ENCODE measurements at regions not wholly inside any gene's neighbourhood (a gene's known extent, or its start where the extent isn't known, plus 50 kb on each side); places are given as distances from the start of the nearest gene placed in this dataset.

GRCh38 chr7:26029911-26030310 lies 122.1 kb upstream of the NFE2L3 start:
- FAIRE-seq = no peak

DNA sequence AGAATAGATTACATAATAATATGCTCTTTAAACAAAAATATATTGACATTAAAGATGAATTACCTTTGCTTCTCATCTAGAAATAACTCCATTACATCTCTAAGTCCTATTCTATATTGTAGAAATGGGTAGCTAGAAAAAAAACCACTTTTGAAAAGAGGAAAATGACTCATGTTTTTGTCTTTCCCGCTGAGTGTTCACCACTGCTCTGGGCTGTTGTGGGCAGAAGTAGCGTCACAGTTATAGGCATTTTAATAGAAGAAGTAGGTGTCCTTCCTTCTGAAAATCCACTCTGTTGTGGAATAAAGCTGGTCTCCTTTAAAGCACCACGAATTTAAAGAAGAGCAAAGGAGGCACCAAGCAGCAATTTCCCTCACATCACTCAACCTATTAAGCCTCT lies 117.6 kb upstream of the NFE2L3 start:
- no peak for FAIRE-seq

DNA sequence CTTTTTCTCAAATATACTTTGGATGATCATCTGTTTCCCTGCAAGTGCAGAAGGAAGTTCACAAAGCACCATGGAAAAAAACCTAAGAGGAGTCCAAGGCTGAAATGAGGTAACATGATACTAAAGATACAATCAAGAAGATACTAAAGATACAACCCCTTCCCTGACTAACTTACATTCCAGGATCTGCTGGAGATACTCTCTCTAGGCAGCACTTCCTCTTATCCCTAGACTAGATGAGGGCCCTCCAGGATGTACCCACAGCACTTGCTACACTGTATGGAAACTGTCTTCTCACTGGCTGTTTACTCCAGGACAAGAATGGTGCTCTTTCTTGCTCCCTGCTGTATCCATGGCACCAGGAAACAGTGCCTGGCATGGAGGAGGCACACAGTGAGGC lies 116.4 kb upstream of the NFE2L3 start:
- FAIRE-seq = no peak

- no peak for FAIRE-seq
Observed at GRCh38 chr7:26036092-26036491, 115.9 kb upstream of the NFE2L3 start.

DNA sequence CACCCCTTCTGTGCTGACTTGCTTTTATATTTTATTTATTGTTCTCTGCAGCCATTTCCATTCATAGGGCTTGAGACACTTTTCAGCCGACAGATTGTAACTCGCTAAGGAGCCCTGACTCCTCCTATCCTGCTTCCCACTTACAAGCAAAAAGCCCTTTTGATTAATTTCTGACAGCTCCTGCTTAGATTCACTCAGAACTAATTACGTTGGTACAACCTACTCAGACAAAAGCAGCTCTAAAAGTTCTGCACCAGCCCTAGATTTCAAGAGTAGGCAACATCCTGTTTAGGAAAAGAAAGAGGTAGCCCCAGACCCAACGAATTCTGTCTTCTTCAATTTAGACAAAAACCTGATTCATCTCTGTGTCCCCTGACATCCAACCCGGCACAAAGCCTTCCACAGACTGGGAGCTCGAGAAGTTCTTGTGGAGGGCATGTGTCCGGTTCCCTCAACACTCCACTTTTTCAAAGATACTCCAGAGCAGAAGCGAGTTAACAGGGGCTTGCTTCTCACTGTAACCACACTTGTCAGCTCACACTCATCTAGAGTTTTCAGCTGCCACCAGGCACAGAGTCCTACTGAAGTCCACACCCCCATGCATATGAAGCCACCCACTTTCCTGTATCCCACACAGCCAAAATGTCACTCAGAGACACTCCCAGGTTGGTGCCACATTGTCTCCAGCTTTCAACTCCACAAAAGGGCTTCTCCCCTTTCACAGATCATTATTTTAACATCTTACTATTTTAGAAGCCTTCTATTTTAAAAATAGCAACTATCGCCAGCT lies 113.6 kb upstream of the NFE2L3 start:
- FAIRE-seq = no peak

DNA sequence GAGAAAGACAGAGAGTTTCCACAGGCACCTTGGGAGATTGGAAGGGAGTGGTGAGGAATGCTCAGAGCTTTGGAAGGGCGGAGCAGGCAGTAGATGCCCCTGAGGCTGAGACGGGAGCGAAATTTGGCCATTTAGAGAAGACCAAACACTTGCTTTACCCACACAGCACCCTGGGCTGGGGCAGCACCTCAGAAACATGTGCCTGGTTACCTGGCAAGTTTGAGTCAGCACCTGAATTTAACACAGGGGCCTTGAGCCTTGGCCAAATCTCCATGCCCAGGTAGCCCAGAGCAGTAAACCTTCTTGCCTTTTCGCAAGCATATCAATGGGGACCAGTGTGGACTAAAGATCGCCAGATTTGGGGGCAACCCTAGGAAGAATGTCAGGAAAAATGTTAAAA lies 111.9 kb upstream of the NFE2L3 start:
- no peak for FAIRE-seq

DNA sequence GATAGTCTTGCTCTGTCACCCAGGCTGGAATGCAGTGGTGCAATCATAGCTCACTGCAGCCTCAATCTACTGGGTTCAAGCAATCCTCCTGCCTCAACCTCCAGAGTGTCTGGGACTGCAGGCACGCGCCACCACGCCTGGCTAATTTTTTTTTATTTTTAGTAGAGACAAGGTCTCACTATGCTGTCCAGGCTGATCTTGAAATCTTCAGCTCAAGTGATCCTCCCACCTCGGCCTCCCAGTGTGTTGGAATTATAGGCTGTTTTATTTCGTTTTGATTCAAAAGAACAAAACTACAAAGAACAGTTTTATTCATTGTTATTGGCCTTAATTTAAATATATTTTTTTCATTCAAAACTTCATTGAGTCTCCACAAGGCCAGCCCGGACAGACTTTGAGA lies 109.8 kb upstream of the NFE2L3 start:
- FAIRE-seq = no peak

- no peak for FAIRE-seq
Observed at GRCh38 chr7:26043801-26044200, 108.2 kb upstream of the NFE2L3 start.

DNA sequence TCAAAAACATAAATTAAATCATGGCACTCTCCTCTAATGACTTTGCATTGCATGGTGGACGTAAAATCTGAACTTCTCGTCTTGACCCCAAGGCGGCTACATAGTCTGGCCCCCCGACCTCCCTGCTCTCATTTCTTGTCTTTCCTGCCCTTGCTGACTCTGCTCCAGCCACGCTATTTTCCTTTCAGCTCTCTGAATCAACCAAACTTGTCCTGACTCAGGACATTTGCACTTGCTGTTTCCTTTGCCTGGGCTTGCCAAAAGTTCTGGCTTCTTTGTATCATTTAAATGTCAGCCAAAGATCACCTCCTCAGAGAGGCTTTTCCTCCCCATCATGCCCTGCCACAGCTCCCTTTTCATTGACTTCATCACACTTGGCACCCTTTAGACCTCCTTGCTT lies 107.7 kb upstream of the NFE2L3 start:
- no peak for FAIRE-seq

GRCh38 chr7:26046150-26046549 lies 105.8 kb upstream of the NFE2L3 start:
- FAIRE-seq = no peak

GRCh38 chr7:26046878-26047277 lies 105.1 kb upstream of the NFE2L3 start:
- no peak for FAIRE-seq

- no peak for FAIRE-seq
Observed at GRCh38 chr7:26048663-26049062, 103.3 kb upstream of the NFE2L3 start.

- FAIRE-seq = no peak
Observed at GRCh38 chr7:26049081-26049480, 102.9 kb upstream of the NFE2L3 start.

DNA sequence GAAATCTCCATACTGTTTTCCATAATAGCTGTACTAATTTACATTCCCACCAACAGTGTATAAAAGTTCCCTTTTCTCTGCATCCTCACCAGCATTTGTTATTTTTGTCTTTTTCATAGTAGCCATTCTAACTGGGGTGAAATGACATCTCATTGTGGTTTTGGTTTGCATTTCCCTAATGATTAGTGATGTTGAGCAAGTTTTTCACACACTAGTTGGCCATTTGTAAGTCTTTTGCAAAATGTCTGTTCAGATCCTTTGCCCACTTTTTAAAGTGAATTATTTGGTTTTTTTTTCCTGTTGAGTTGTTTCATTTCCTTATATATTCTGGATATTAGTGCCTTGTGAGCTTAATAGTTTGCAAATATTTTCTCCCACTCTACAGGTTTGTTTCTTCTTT lies 101.0 kb upstream of the NFE2L3 start:
- FAIRE-seq = no peak

- FAIRE-seq = no peak
Observed at GRCh38 chr7:26052706-26053105, 99.3 kb upstream of the NFE2L3 start.

GRCh38 chr7:26054386-26054785 lies 97.6 kb upstream of the NFE2L3 start:
- FAIRE-seq = no peak

DNA sequence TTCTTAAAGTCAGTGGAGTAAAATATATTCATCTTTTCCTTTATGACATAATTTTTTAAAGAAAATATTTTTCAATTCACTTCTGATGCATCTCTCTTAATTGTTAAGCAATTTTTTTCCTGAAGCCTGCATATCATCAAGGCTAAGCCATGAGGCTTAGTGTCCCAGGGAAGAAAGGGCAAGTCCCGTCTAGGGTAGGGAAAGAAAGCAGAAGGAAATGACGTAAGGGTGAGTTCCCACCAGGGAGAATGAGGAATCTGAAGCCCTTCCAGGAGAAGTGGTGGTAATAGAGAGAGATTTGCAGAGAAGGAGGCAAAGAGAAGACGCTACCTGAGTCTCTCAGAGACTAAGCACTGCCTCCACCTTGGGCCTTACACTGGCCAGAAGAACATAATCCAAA lies 96.8 kb upstream of the NFE2L3 start:
- no peak for FAIRE-seq

DNA sequence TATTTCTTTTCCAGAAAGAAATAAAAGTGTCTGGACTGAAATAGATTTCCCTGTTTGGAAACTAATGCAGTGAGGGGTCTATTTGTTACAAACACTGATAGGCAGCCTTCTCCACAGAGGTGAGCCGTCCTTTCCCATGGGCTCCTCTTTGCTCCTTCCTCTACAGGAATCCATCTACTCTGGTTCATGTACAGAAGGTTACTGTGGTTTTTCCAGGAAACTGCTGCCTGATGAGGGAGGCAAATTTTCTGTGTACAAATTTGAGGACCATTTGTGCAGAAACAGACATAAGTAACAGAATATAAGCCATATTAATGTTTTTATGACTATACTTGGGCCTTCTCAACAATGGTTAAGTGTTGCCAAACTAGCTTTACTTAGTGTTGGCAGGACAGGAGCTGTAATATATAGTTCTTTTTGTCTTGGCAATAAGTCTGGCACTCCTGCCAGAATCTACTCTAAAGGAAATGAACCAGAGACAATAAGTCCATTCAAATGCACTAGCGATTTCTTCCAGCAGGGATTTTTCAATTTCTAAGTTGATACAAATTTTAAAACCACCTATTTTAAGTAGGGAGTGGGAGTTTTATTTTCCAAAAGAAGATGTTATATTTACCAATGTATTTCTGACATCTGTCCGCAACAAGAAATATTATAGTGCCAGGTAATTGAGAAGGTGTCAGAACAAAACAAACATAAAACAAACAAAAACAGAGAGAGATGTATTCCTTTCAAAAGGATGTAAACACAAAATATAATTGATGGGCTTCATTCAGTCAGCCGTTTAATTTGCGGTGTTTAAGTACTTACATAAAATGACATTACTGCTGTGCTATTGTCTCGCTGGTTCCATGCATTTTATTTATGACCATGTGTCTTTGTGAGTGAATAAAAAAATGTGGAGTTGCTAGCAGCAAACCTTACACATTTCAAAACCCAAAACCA lies 91.0 kb upstream of the NFE2L3 start:
- no peak for FAIRE-seq

GRCh38 chr7:26061678-26062603 lies 90.1 kb upstream of the NFE2L3 start:
- no peak for FAIRE-seq

GRCh38 chr7:26065652-26066051 lies 86.3 kb upstream of the NFE2L3 start:
- no peak for FAIRE-seq

DNA sequence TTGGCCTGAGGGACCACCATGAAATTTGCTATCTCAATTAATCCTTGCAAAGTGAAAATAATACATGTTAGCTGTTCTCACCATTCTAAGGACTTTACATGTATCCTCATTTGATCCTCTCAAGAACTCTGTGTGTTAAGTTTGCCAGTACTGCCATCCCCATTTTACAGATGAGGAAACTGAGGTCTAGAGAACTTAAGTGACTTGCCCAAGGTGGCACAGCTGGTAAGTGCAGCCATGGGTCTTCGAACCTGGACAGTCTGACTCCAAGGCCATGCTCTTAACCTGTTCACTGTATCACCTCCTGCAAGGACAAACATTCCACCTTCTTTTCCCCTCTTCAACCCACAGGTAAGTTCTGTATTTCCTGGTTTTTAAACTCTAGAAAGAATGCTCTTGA lies 85.3 kb upstream of the NFE2L3 start:
- FAIRE-seq = no peak

DNA sequence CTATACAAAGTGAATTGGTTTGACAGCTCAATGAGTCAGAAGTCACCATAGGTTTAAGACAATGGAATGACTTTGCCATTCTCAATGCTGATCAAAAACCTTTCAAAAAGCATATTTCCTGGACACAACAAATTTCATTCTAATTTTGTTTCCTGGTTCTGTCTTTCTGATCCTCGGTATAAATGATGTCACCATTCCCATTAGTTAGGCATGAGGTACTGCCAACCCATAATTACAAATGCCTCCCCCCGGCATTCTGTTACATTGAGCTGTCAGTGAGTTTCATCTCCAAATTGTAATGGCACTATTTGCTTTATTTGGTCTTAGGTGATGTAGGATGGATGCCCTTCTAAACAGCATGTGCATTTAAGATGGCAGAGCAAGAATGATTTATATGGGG lies 81.7 kb upstream of the NFE2L3 start:
- FAIRE-seq = no peak

All from A204.1 (cell line).